OCI-LY1 (cell line): ENCODE measurements at regions not wholly inside any gene's neighbourhood (a gene's known extent, or its start where the extent isn't known, plus 50 kb on each side); places are given as distances from the start of the nearest gene placed in this dataset.

Experiments
- H2AFZ ChIP-seq: fragments of 200-600 bp; sonication (generic), shearing (Covaris generic); 2 replicates; pipeline ENCODE4 v1.6.0; 2014; ENCODE audit warnings: antibody characterized with exemption, mild to moderate bottlenecking, low read length
- H3F3A ChIP-seq: fragments of 200-600 bp; sonication (generic), shearing (Covaris generic); 2 replicates; pipeline ENCODE4 v1.6.0; 2014; ENCODE audit warnings: mild to moderate bottlenecking, antibody characterized with exemption, low read length, moderate library complexity; ENCODE audit not compliant: insufficient read depth
- H3K27ac ChIP-seq: fragments of 200-600 bp; sonication (generic); 2 replicates; pipeline ENCODE4 v1.5.1; 2014; ENCODE audit warnings: low read length, mixed run types, mild to moderate bottlenecking, low read depth; ENCODE audit not compliant: poor library complexity, severe bottlenecking
- H3K27me3 ChIP-seq: fragments of 200-600 bp; sonication (generic); 2 replicates; pipeline ENCODE4 v1.6.0; 2014; ENCODE audit warnings: antibody characterized with exemption, mild to moderate bottlenecking, low read length, moderate library complexity; ENCODE audit not compliant: insufficient read depth
- H3K36me3 ChIP-seq: fragments of 200-600 bp; sonication (generic); 2 replicates; pipeline ENCODE4 v1.6.1; 2014; ENCODE audit warnings: mild to moderate bottlenecking, antibody characterized with exemption, low read length, moderate library complexity, mixed read lengths; ENCODE audit not compliant: insufficient read depth
- H3K4me1 ChIP-seq: fragments of 200-600 bp; sonication (generic); 2 replicates; pipeline ENCODE4 v1.5.1; 2014; ENCODE audit warnings: mild to moderate bottlenecking, low read length, moderate library complexity; ENCODE audit not compliant: insufficient read depth, severe bottlenecking
- H3K4me2 ChIP-seq: fragments of 200-600 bp; sonication (generic), shearing (Covaris generic); 2 replicates; pipeline ENCODE4 v1.6.1; 2014; ENCODE audit warnings: low read length
- H3K4me3 ChIP-seq: fragments of 200-600 bp; sonication (generic); 2 replicates; pipeline ENCODE4 v1.5.1; 2014; ENCODE audit warnings: low read length, low read depth, mild to moderate bottlenecking, mixed read lengths; ENCODE audit not compliant: poor library complexity, severe bottlenecking
- H3K79me2 ChIP-seq: fragments of 200-600 bp; shearing (Covaris generic); 2 replicates; pipeline ENCODE4 v1.6.1; 2016; ENCODE audit warnings: mixed run types, low read length, mixed read lengths; ENCODE audit not compliant: insufficient read depth
- H3K9ac ChIP-seq: fragments of 200-600 bp; sonication (generic), shearing (Covaris generic); 2 replicates; pipeline ENCODE4 v1.6.1; 2014; ENCODE audit warnings: mild to moderate bottlenecking, low read length, mixed read lengths
- H3K9me2 ChIP-seq: fragments of 200-600 bp; sonication (generic), shearing (Covaris generic); 2 replicates; pipeline ENCODE4 v1.6.1; 2014; ENCODE audit warnings: low read depth, mild to moderate bottlenecking, low read length, mixed read lengths
- H3K9me3 ChIP-seq: fragments of 200-600 bp; shearing (Covaris generic); 2 replicates; pipeline ENCODE4 v1.6.1; 2014; ENCODE audit warnings: low read length, mixed read lengths
- H4K20me1 ChIP-seq: fragments of 200-600 bp; sonication (generic), shearing (Covaris generic); 2 replicates; pipeline ENCODE4 v1.6.0; 2016; ENCODE audit warnings: mild to moderate bottlenecking, low read length; ENCODE audit not compliant: insufficient read depth
- EZH2 ChIP-seq: fragments of 200-600 bp; sonication (generic), shearing (Covaris generic); IDR thresholded peaks from 2 replicates; pipeline ENCODE4 v1.8.0; 2017; ENCODE audit warnings: borderline replicate concordance, mixed run types, mild to moderate bottlenecking, antibody characterized with exemption, low read length, moderate library complexity, mixed read lengths
- TF ChIP-seq, protein P1 (sequence below): fragments of 200-600 bp; sonication (generic), shearing (Covaris generic); IDR thresholded peaks from 2 replicates; pipeline ENCODE4 v1.5.1; 2017; ENCODE audit warnings: mild to moderate bottlenecking, antibody characterized with exemption, low read length, moderate library complexity, mixed read lengths

DNA sequence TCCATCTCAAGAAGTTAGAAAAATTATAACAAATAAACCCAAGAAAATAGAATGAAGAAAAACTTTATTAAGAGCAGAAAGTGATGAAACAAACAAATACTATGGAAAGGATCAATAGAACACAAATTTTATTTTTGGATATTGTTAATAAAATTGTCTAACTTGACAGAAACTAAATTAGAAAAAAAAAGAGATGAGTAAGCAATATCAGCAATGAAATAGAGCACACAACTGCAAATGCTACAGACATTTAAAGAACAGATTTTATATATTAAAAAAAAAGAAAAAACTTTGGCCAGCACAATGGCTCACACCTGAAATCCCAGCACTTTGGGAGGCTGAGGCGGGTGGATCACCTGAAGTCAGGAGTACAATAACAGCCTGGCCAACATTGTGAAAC lies 628.0 kb downstream of the EPHA7 start:
- no peaks in the 10 kb centered on the region for H3F3A ChIP-seq
- TF ChIP-seq, protein P1, sequence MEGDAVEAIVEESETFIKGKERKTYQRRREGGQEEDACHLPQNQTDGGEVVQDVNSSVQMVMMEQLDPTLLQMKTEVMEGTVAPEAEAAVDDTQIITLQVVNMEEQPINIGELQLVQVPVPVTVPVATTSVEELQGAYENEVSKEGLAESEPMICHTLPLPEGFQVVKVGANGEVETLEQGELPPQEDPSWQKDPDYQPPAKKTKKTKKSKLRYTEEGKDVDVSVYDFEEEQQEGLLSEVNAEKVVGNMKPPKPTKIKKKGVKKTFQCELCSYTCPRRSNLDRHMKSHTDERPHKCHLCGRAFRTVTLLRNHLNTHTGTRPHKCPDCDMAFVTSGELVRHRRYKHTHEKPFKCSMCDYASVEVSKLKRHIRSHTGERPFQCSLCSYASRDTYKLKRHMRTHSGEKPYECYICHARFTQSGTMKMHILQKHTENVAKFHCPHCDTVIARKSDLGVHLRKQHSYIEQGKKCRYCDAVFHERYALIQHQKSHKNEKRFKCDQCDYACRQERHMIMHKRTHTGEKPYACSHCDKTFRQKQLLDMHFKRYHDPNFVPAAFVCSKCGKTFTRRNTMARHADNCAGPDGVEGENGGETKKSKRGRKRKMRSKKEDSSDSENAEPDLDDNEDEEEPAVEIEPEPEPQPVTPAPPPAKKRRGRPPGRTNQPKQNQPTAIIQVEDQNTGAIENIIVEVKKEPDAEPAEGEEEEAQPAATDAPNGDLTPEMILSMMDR = no peak
- TF ChIP-seq EZH2 = no peak
- no peak overlapping the region for H3K4me3 ChIP-seq

DNA sequence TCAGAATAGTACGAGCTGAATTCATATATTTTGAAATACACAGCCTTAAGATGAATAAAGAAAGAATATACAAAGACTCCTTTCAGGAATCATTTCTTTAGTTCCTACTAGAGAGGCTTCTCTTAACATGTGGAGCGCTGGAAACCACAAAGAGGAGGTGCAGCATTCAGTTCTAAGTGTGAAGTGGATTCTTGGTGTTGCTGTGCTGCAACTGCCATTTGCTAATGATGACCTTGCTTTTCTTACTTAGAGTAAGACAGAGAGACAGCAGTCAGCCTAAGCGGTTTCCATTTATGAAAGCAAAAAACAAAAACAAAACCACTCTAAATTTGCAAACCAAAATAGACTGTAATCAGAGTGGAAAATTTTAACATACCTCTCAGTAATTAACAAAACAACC lies 629.0 kb downstream of the EPHA7 start:
- Histone ChIP-seq H3F3A (no peaks in the 10 kb centered on the region), H2AFZ (peak overlapping the region; percentile 56; the same call in 1 of the 2 replicates), H3K9ac (no peak overlapping the region), H3K27ac (no peak overlapping the region), H3K9me3 (0 out of 2 replicates have a peak, but pooled peaks cover 4% of the 10 kb centered on the region), H3K4me1 (peaks cover 6% of the 10 kb centered on the region), H3K4me3 (no peak overlapping the region), H3K36me3 (no peaks in the 10 kb centered on the region), H3K4me2 (no peak overlapping the region), H3K79me2 (peaks cover 4% of the 10 kb centered on the region; the same call in 1 of the 2 replicates), H3K27me3 (no peaks in the 10 kb centered on the region), H3K9me2 (no peaks in the 10 kb centered on the region), H4K20me1 (no peaks in the 10 kb centered on the region)
- TF ChIP-seq EZH2 = no peak
- TF ChIP-seq, protein P1 = no peak

More for the DNA sequence above, 628.0 kb downstream of the EPHA7 start:
- Histone ChIP-seq H3K9me3 (0 out of 2 replicates have a peak, but pooled peaks cover 4% of the 10 kb centered on the region), H3K9ac (no peak overlapping the region), H4K20me1 (no peaks in the 10 kb centered on the region), H3K4me2 (no peak overlapping the region), H3K27ac (no peak overlapping the region), H3K79me2 (peaks cover 4% of the 10 kb centered on the region; the same call in 1 of the 2 replicates), H3K9me2 (no peaks in the 10 kb centered on the region), H3K4me1 (peaks cover 6% of the 10 kb centered on the region), H3K27me3 (no peaks in the 10 kb centered on the region), H2AFZ (no peak overlapping the region), H3K36me3 (no peaks in the 10 kb centered on the region)

DNA sequence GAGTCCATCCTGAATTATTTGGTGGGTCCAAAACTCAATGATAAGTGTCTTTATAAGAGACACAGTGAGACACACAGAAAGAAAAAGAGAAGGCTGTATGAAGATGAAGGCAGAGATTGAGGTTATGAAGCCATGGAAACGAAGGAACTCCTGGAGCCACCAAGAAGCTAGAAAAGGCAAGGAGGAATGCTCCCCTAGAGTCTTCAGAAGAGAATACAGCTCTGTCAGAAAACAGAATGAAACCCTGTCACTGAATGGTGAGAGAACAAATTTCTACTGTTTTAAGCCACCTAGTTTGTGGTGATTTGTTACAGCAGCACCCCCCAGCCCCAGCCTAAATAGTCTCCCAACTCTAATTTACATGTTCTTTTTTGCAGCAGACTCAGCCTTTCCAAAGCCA lies 635.1 kb downstream of the EPHA7 start:
- Histone ChIP-seq H3F3A (no peaks in the 10 kb centered on the region), H3K36me3 (no peaks in the 10 kb centered on the region), H3K4me3 (no peak overlapping the region), H4K20me1 (no peaks in the 10 kb centered on the region), H2AFZ (no peak overlapping the region), H3K9me2 (no peaks in the 10 kb centered on the region), H3K27ac (no peak overlapping the region), H3K27me3 (no peaks in the 10 kb centered on the region), H3K4me1 (peaks cover 8% of the 10 kb centered on the region), H3K4me2 (no peak overlapping the region), H3K9ac (no peak overlapping the region), H3K9me3 (0 out of 2 replicates have a peak, but pooled peaks cover 4% of the 10 kb centered on the region), H3K79me2 (peaks cover 4% of the 10 kb centered on the region; the same call in 1 of the 2 replicates)
- TF ChIP-seq EZH2 = no peak

GRCh38 chr6:92779746-92780145 lies 639.6 kb downstream of the EPHA7 start:
- TF ChIP-seq EZH2 = no peak
- TF ChIP-seq, protein P1 = no peak
- Histone ChIP-seq H3F3A (no peaks in the 10 kb centered on the region), H3K27me3 (no peaks in the 10 kb centered on the region), H3K4me3 (no peak overlapping the region), H3K4me2 (no peak overlapping the region), H3K9me2 (no peaks in the 10 kb centered on the region), H3K79me2 (no peaks in the 10 kb centered on the region), H3K9ac (no peak overlapping the region), H3K27ac (no peak overlapping the region), H2AFZ (no peak overlapping the region), H3K9me3 (no peaks in the 10 kb centered on the region), H4K20me1 (no peaks in the 10 kb centered on the region), H3K36me3 (no peaks in the 10 kb centered on the region), H3K4me1 (peaks cover 20% of the 10 kb centered on the region)
